ENCODE measurements at regions not wholly inside any gene's neighbourhood (a gene's known extent, or its start where the extent isn't known, plus 50 kb on each side); places are given as distances from the start of the nearest gene placed in this dataset.
"Not testable (repeated sequence)": the region's sequence is repeated elsewhere in the genome, so short reads cannot be mapped to it uniquely, and the experiment has no call there.

- ATAC-seq (ENCODE audit: low FRiP score in 2 of 2) (no peak), DNase-seq (no peak)
- no peaks in the 10 kb centered on the region for H3K27me3 ChIP-seq
- no peak overlapping the region for H3K27ac ChIP-seq
- H3K4me3 ChIP-seq, result no peak overlapping the region
- TF ChIP-seq POLR2A (IDR thresholded peaks at IDR 0.05), result no peak
- no peak for TF ChIP-seq POLR2AphosphoS5 (IDR thresholded peaks at IDR 0.05)
- TF ChIP-seq EP300 (IDR thresholded peaks at IDR 0.05), result no peak
- TF ChIP-seq CTCF (IDR thresholded peaks at IDR 0.05), result no peak
- H3K9me3 ChIP-seq, result no peaks in the 10 kb centered on the region
- 70 to 74% methylated on average over 4 of the region's 4 CpGs for WGBS, 2 donors
- no peaks in the 10 kb centered on the region for H3K36me3 ChIP-seq
- no peaks in the 10 kb centered on the region for H3K4me1 ChIP-seq
Observed at GRCh38 chr2:225236769-225237323, 162.7 kb upstream of the NYAP2 start.

GRCh38 chr2:225233234-225233633 lies 166.3 kb upstream of the NYAP2 start:
- Histone ChIP-seq H3K36me3 (no peaks in the 10 kb centered on the region), H3K4me3 (no peak overlapping the region), H3K9me3 (no peaks in the 10 kb centered on the region), H3K27me3 (no peaks in the 10 kb centered on the region), H3K4me1 (no peaks in the 10 kb centered on the region), H3K27ac (no peak overlapping the region)
- TF ChIP-seq POLR2A (IDR thresholded peaks at IDR 0.05), result no peak
- no peak for TF ChIP-seq CTCF (IDR thresholded peaks at IDR 0.05)
- no peak for TF ChIP-seq POLR2AphosphoS5 (IDR thresholded peaks at IDR 0.05)
- no peak for TF ChIP-seq EP300 (IDR thresholded peaks at IDR 0.05)
- 80 to 81% methylated on average over 4 of the region's 4 CpGs for WGBS, 2 donors
- ATAC-seq (ENCODE audit: low FRiP score in 2 of 2), result no peak
- no peak for DNase-seq

GRCh38 chr2:225231900-225232299 lies 167.6 kb upstream of the NYAP2 start:
- Histone ChIP-seq H3K4me1 (no peaks in the 10 kb centered on the region), H3K4me3 (no peak overlapping the region), H3K27me3 (no peaks in the 10 kb centered on the region), H3K9me3 (no peaks in the 10 kb centered on the region), H3K36me3 (no peaks in the 10 kb centered on the region), H3K27ac (no peak overlapping the region)
- DNase-seq (no peak), ATAC-seq (ENCODE audit: low FRiP score in 2 of 2) (no peak)
- WGBS, 2 donors, result 91 to 92% methylated on average over 6 of the region's 6 CpGs
- TF ChIP-seq POLR2A (IDR thresholded peaks at IDR 0.05) (no peak), POLR2AphosphoS5 (IDR thresholded peaks at IDR 0.05) (no peak), EP300 (IDR thresholded peaks at IDR 0.05) (no peak), CTCF (IDR thresholded peaks at IDR 0.05) (no peak)

- not testable (repeated sequence) for H3K4me1 ChIP-seq; H3K9me3 ChIP-seq; H3K4me3 ChIP-seq; H3K36me3 ChIP-seq; ATAC-seq (ENCODE audit: low FRiP score in 2 of 2); H3K27me3 ChIP-seq; H3K27ac ChIP-seq
- 93 to 97% methylated on average over 7 to 31 of the region's 31 CpGs for WGBS, 2 donors
- DNase-seq, result peak in 1 of 2 donors; percentile 73
Observed at GRCh38 chr2:225229346-225229745, 170.2 kb upstream of the NYAP2 start.

GRCh38 chr2:225226441-225226840 lies 173.1 kb upstream of the NYAP2 start:
- DNase-seq, result no peak
- H3K4me1 ChIP-seq, result no peaks in the 10 kb centered on the region
- H3K4me3 ChIP-seq, result no peak overlapping the region
- no peaks in the 10 kb centered on the region for H3K9me3 ChIP-seq
- no peaks in the 10 kb centered on the region for H3K36me3 ChIP-seq
- ATAC-seq (ENCODE audit: low FRiP score in 2 of 2), result no peak
- no peak overlapping the region for H3K27ac ChIP-seq
- H3K27me3 ChIP-seq, result no peaks in the 10 kb centered on the region
- TF ChIP-seq POLR2AphosphoS5 (IDR thresholded peaks at IDR 0.05) (no peak), POLR2A (IDR thresholded peaks at IDR 0.05) (no peak)
- 87 to 89% methylated on average over 4 of the region's 4 CpGs for whole genome bisulfite sequencing, 2 donors

- ATAC-seq (ENCODE audit: low FRiP score in 2 of 2) (no peak), DNase-seq (no peak)
- no peak for TF ChIP-seq CTCF (IDR thresholded peaks at IDR 0.05)
- no peak for TF ChIP-seq POLR2A (IDR thresholded peaks at IDR 0.05)
- TF ChIP-seq POLR2AphosphoS5 (IDR thresholded peaks at IDR 0.05), result no peak
- TF ChIP-seq EP300 (IDR thresholded peaks at IDR 0.05), result no peak
- H3K4me3 ChIP-seq, result no peak overlapping the region
- H3K9me3 ChIP-seq, result no peaks in the 10 kb centered on the region
- no peaks in the 10 kb centered on the region for H3K36me3 ChIP-seq
- H3K27ac ChIP-seq, result no peak overlapping the region
- no peaks in the 10 kb centered on the region for H3K27me3 ChIP-seq
- H3K4me1 ChIP-seq, result no peaks in the 10 kb centered on the region
Observed at GRCh38 chr2:225223301-225223700, 176.2 kb upstream of the NYAP2 start.

Data from upper lobe of left lung (tissue), 6 donors.